Osteoblast (primary cell): ENCODE measurements at regions not wholly inside any gene's neighbourhood (a gene's known extent, or its start where the extent isn't known, plus 50 kb on each side); places are given as distances from the start of the nearest gene placed in this dataset.
A peak's percentile ranks its signal among the peaks of the same experiment; 100 is the strongest.

Experiments
- DNase-seq: peaks from one replicate; pipeline ENCODE4 v3.0.0; 2011; ENCODE audit warnings: low spot score, mixed read lengths; ENCODE audit not compliant: insufficient read length; ENCODE audit errors: missing footprints
- H2AFZ ChIP-seq: 2 replicates; pipeline ENCODE4 v1.6.0; 2011; ENCODE audit warnings: mild to moderate bottlenecking, low read length
- H3K27ac ChIP-seq: 2 replicates; pipeline ENCODE4 v1.5.1; 2011; ENCODE audit warnings: mild to moderate bottlenecking, low read depth, low read length, moderate library complexity
- H3K27me3 ChIP-seq: 2 replicates; pipeline ENCODE4 v1.6.0; 2012; ENCODE audit warnings: mild to moderate bottlenecking, control low read depth, inconsistent platforms, low read length, moderate library complexity; ENCODE audit not compliant: insufficient read depth
- H3K36me3 ChIP-seq: 2 replicates; pipeline ENCODE4 v1.5.1; 2011; ENCODE audit warnings: mild to moderate bottlenecking, low read length, control low read depth, moderate library complexity; ENCODE audit not compliant: insufficient read depth
- H3K4me1 ChIP-seq: 2 replicates; pipeline ENCODE4 v1.5.1; 2011; ENCODE audit warnings: mild to moderate bottlenecking, low read length, control low read depth, moderate library complexity; ENCODE audit not compliant: insufficient read depth
- H3K4me2 ChIP-seq: 2 replicates; pipeline ENCODE4 v1.6.0; 2011; ENCODE audit warnings: mild to moderate bottlenecking, low read length; ENCODE audit not compliant: insufficient read depth
- H3K4me3 ChIP-seq: fragments of 200-600 bp; sonication (generic); 3 replicates; pipeline ENCODE4 v1.5.1; 2012; ENCODE audit warnings: mild to moderate bottlenecking, low read length, inconsistent platforms; ENCODE audit not compliant: insufficient read depth
- H3K79me2 ChIP-seq: 2 replicates; pipeline ENCODE4 v1.6.0; 2012; ENCODE audit warnings: mild to moderate bottlenecking, low read length, control low read depth, inconsistent platforms; ENCODE audit not compliant: insufficient read depth
- H3K9me3 ChIP-seq: 2 replicates; pipeline ENCODE4 v1.5.1; 2011; ENCODE audit warnings: low read depth, low read length, control low read depth
- H4K20me1 ChIP-seq: 2 replicates; pipeline ENCODE4 v1.6.0; 2012; ENCODE audit warnings: mild to moderate bottlenecking, low read length, control low read depth; ENCODE audit not compliant: insufficient read depth
- CTCF ChIP-seq: IDR thresholded peaks from 2 replicates; pipeline ENCODE4 v1.5.1; 2011; ENCODE audit warnings: mild to moderate bottlenecking, low read depth, low read length, moderate library complexity; ENCODE audit errors: extremely low read depth

- Histone ChIP-seq H3K4me1 (no peaks in the 10 kb centered on the region), H3K27ac (no peak overlapping the region)
- no peak for TF ChIP-seq CTCF
Measured at GRCh38 chr16:86909359-86910160, 331.2 kb downstream of the FOXL1 start.

GRCh38 chr16:86910161-86910769, 331.9 kb downstream of the FOXL1 start:
- Histone ChIP-seq H3K9me3 (no peaks in the 10 kb centered on the region), H3K79me2 (no peaks in the 10 kb centered on the region), H3K4me1 (no peaks in the 10 kb centered on the region), H3K27ac (no peak overlapping the region), H4K20me1 (no peaks in the 10 kb centered on the region), H3K27me3 (no peaks in the 10 kb centered on the region), H3K4me3 (no peak overlapping the region), H3K4me2 (no peak overlapping the region), H3K36me3 (no peaks in the 10 kb centered on the region), H2AFZ (no peak overlapping the region)
- TF ChIP-seq CTCF: no peak
- DNase-seq: no peak

More at GRCh38 chr16:86909359-86910160, 331.2 kb downstream of the FOXL1 start:
- no peak overlapping the region for H3K4me3 ChIP-seq
- H3K9me3 ChIP-seq: no peaks in the 10 kb centered on the region
- H3K27me3 ChIP-seq: no peaks in the 10 kb centered on the region
- H2AFZ ChIP-seq: no peak overlapping the region
- no peaks in the 10 kb centered on the region for H4K20me1 ChIP-seq
- H3K36me3 ChIP-seq: no peaks in the 10 kb centered on the region
- H3K79me2 ChIP-seq: no peaks in the 10 kb centered on the region
- no peak overlapping the region for H3K4me2 ChIP-seq
- DNase-seq: no peak

GRCh38 chr16:86911437-86911958, 333.1 kb downstream of the FOXL1 start:
- Histone ChIP-seq H3K4me1 (no peaks in the 10 kb centered on the region), H3K4me3 (no peak overlapping the region), H3K9me3 (no peaks in the 10 kb centered on the region), H2AFZ (peak overlapping the region; percentile 14), H3K4me2 (no peak overlapping the region), H3K36me3 (no peaks in the 10 kb centered on the region), H3K27ac (no peak overlapping the region), H4K20me1 (no peaks in the 10 kb centered on the region), H3K27me3 (no peaks in the 10 kb centered on the region), H3K79me2 (no peaks in the 10 kb centered on the region)
- DNase-seq: no peak
- TF ChIP-seq CTCF: no peak

GRCh38 chr16:86913886-86914285, 335.5 kb downstream of the FOXL1 start:
- no peaks in the 10 kb centered on the region for H3K27me3 ChIP-seq
- no peak for DNase-seq
- no peak overlapping the region for H3K27ac ChIP-seq
- TF ChIP-seq CTCF: no peak
- H2AFZ ChIP-seq: no peak overlapping the region
- H4K20me1 ChIP-seq: no peaks in the 10 kb centered on the region
- no peaks in the 10 kb centered on the region for H3K4me1 ChIP-seq
- no peaks in the 10 kb centered on the region for H3K36me3 ChIP-seq
- H3K4me3 ChIP-seq: no peak overlapping the region
- no peaks in the 10 kb centered on the region for H3K79me2 ChIP-seq
- H3K4me2 ChIP-seq: no peak overlapping the region
- H3K9me3 ChIP-seq: no peaks in the 10 kb centered on the region
